HG02973 (cell line): ENCODE measurements at regions not wholly inside any gene's neighbourhood (a gene's known extent, or its start where the extent isn't known, plus 50 kb on each side); places are given as distances from the start of the nearest gene placed in this dataset.
"Not testable (repeated sequence)": the region's sequence is repeated elsewhere in the genome, so short reads cannot be mapped to it uniquely, and the experiment has no call there.

Experiments used
- ATAC-seq: cut with Tn5 transposase; IDR thresholded peaks from one replicate; pipeline ENCODE4 v1.9.1; 2021; ENCODE audit warnings: moderate library complexity; ENCODE audit not compliant: unreplicated experiment

- ATAC-seq: no peak
These were observed 174.0 kb upstream of the PFKP start for GRCh38 chr10:2893158-2893845.

GRCh38 chr10:2891770-2892124, 175.6 kb upstream of the PFKP start:
- ATAC-seq: no peak

- no peak for ATAC-seq
These were observed 176.1 kb upstream of the PFKP start for GRCh38 chr10:2891073-2891769.

GRCh38 chr10:2890093-2890492, 177.3 kb upstream of the PFKP start:
- no peak for ATAC-seq

- ATAC-seq: no peak
These were observed 178.8 kb upstream of the PFKP start for GRCh38 chr10:2888403-2889004.

- ATAC-seq: no peak
These were observed 179.8 kb upstream of the PFKP start for GRCh38 chr10:2887391-2888070.

- no peak for ATAC-seq
These were observed 180.7 kb upstream of the PFKP start for GRCh38 chr10:2886662-2887061.

GRCh38 chr10:2885288-2886278, 181.8 kb upstream of the PFKP start:
- ATAC-seq: no peak

GRCh38 chr10:2883983-2884540, 183.3 kb upstream of the PFKP start:
- ATAC-seq: not testable (repeated sequence)

GRCh38 chr10:2883238-2883637, 184.1 kb upstream of the PFKP start:
- no peak for ATAC-seq

- ATAC-seq: no peak
These were observed 184.7 kb upstream of the PFKP start for GRCh38 chr10:2882628-2883027.

- no peak for ATAC-seq
These were observed 185.4 kb upstream of the PFKP start for GRCh38 chr10:2881720-2882620.

- ATAC-seq: not testable (repeated sequence)
These were observed 187.3 kb upstream of the PFKP start for GRCh38 chr10:2880050-2880449.

GRCh38 chr10:2878818-2879217, 188.5 kb upstream of the PFKP start:
- no peak for ATAC-seq

- ATAC-seq: no peak
These were observed 191.3 kb upstream of the PFKP start for GRCh38 chr10:2876032-2876431.

- no peak for ATAC-seq
These were observed 192.4 kb upstream of the PFKP start for GRCh38 chr10:2874963-2875362.

GRCh38 chr10:2873769-2874168, 193.6 kb upstream of the PFKP start:
- no peak for ATAC-seq

- ATAC-seq: no peak
These were observed 195.6 kb upstream of the PFKP start for GRCh38 chr10:2871673-2872219.

GRCh38 chr10:2870654-2871053, 196.7 kb upstream of the PFKP start:
- no peak for ATAC-seq
